ENCODE measurements at regions not wholly inside any gene's neighbourhood (a gene's known extent, or its start where the extent isn't known, plus 50 kb on each side); places are given as distances from the start of the nearest gene placed in this dataset.
"Not testable (repeated sequence)": the region's sequence is repeated elsewhere in the genome, so short reads cannot be mapped to it uniquely, and the experiment has no call there.

- no peak for DNase-seq (ENCODE audit: low spot score)
These were observed 262.5 kb upstream of the ANO5 start for GRCh38 chr11:21930408-21930807.

GRCh38 chr11:21931436-21932101 lies 261.3 kb upstream of the ANO5 start:
- no peak for DNase-seq (ENCODE audit: low spot score)

- DNase-seq (ENCODE audit: low spot score) = no peak
These were observed 259.8 kb upstream of the ANO5 start for GRCh38 chr11:21933095-21933494.

- DNase-seq (ENCODE audit: low spot score) = no peak
These were observed 248.3 kb upstream of the ANO5 start for GRCh38 chr11:21944577-21944976.

DNA sequence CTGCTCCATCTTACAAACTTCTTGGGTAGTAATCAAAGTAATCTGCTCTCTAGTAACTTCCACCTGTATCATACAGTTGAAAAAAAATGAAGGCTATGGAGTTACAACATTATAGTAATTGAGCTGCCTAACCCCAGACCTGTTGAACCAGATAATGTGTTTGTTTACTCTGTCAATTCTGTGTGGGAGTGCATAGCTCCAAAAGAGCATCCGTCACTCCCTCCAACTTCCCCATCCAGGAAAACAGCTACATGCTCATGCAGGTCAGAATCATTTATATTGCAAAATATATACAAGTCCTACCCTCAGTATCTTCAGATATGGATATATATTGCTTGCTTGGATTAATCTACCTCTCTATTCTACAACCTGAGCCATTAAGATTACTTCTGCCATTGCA lies 244.0 kb upstream of the ANO5 start:
- no peak for DNase-seq (ENCODE audit: low spot score)

DNA sequence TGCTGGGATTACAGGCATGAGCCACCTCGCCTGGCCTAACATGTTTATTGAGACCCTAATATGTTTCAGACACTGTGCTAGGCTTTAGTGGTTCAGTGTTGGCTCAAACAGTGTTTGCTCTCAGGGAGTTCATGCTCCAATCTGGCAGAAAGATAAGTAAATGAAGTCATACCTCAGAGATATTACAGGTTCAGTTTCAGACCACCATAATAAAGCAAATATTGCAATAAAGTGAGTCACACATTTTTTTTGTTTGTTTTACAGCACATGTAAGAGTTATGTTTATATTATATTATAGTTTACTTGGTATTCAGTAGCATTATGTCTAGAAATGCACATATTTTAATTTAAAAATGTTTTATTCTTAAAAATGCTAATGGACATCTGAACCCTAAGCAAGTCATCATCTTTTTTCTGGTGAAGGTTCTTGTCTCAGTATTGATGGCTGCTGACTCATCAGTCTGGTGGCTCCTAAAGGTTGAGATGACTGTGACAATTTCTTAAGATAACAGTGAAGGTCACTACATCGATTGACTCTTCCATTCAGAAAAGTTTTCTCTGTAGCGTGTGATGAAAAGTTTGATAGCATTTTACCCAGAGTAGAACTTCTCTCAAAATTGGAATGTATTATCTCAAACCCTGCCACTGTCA lies 243.0 kb upstream of the ANO5 start:
- no peak for DNase-seq (ENCODE audit: low spot score)

DNA sequence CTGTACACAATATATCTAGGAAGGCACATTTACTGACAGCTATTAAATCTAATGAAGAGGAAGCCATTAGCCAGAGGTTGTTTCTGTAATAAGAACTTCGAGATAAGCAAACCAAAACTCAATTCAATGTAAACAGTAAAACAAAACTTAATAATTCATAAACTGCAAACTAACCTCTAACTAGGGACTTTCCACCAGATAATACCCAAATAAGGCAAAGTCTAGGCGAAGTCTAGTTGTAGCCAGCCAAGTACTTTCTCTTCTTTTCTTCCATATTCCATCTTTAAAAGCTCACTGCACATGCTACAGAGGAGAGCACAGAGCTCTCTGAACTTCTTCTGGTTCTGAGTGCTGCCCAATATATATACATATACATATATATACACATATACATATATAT lies 229.9 kb upstream of the ANO5 start:
- DNase-seq (ENCODE audit: low spot score) = no peak

DNA sequence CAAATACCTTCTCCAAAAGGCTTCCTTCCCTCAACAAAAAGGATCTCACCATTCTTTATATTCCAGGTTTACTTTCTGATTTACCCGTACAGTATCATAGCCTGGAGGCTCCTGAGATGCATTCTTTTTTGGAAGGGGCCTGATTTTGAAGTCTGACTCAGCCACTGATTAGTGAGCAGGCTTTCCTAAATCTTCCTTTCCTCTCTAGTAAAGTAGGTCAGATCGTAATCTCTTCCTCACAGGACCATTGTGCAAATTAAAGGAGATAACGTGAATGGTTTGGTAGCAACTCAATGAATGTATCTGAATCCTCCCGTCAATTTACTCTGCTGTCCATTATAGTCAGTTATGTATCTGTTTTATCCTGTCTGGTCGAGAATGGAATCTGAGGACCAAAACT lies 227.7 kb upstream of the ANO5 start:
- no peak for DNase-seq (ENCODE audit: low spot score)

DNA sequence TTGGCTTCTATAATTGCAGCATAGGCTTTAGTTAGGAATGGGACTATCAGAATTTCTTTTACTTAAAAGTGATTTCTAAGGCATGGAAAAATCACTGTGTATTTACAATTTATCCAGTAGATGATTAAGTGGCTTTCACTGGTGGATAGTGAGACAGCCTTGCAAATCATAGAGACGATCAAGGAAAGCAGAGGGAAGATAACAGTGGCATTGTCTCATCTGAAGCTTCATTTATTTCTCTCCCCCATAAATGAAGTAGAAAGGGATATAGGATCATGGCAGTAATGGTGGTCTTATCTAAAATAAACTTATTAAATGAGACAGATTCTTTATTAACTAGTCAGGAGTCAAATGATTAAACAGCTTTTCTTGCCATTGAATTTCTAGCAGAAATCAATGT lies 224.2 kb upstream of the ANO5 start:
- no peak for DNase-seq (ENCODE audit: low spot score)

- DNase-seq (ENCODE audit: low spot score) = no peak
These were observed 223.0 kb upstream of the ANO5 start for GRCh38 chr11:21969841-21970240.

GRCh38 chr11:21975242-21975641 lies 217.6 kb upstream of the ANO5 start:
- DNase-seq (ENCODE audit: low spot score) = peak; percentile 29

DNA sequence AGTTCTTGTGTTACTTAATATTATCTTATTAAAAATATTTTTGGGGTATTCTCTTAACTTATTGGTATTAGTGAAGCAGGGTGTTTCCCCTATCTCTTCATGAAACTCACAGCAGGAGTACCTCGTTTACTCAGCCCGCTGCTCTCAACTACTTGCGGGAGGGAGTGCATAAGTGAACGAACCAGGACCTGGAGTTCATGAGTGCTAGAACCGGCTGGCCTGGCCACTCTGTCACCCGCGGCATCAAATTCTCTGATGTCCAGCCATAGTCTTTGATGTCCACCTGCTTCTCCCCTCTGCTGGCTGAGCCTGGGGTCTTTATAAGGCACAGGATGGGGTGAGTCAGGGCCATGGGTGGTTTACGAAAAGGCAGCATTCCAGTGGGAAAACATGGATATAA lies 216.7 kb upstream of the ANO5 start:
- DNase-seq (ENCODE audit: low spot score) = no peak

GRCh38 chr11:21983431-21983830 lies 209.5 kb upstream of the ANO5 start:
- no peak for DNase-seq (ENCODE audit: low spot score)

DNA sequence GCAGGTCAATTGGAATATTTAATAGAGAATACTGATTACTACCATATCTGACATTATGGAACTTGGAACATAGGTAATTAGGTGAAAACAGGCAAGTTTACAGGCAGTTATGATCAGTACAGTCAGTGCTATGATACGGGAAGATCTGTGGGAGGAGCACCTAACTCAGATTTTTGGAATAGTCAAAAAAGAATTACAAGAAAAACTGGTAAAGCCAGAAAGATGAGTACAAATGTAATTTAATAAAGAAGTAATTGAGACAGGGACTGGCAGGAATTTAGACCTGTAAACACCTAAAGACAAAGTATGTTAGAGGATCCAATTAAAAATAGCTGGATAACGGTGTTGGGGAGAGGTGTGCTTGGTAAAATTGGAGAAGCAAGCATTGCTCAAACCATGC lies 206.5 kb upstream of the ANO5 start:
- no peak for DNase-seq (ENCODE audit: low spot score)

DNA sequence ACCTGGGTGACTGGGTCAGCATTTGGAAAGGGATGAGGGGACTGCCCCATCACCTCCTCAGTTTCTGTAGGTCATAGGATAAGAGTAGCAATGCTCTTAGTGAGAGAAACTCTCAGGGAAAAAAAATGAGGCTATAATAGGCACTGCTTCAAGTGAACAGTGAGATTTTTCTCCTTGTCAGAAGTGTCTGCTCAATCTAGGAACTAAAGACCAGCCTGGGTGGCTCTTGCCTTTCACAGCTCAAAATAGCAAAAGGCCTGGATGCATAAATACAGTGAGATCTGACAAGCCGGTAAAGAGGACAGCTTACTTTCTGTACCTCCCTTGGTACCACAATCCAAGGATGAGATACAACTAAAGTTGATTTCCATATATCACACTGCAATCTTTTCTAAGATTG lies 205.6 kb upstream of the ANO5 start:
- no peak for DNase-seq (ENCODE audit: low spot score)

DNA sequence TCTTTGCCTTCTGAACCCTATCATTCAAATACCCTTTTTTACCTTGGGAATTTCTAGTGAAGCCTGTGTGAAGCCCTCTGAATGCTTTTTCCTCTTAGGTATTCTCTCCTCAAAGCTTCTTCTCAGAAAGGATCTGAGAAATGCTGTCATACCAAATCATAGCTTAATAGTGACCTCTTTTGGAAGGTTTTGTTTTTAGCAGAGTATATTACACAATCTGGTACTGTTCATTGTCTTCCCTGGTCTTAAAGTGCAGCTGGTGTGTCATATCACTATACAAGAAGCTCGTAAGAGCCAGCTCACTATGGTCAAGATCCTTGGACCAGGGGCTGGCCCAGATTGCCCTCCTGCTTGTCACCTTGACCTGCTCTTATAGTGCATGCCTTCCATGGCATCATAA lies 204.4 kb upstream of the ANO5 start:
- DNase-seq (ENCODE audit: low spot score) = peak; percentile 13

- DNase-seq (ENCODE audit: low spot score) = not testable (repeated sequence)
These were observed 191.1 kb upstream of the ANO5 start for GRCh38 chr11:22001803-22002202.

DNA sequence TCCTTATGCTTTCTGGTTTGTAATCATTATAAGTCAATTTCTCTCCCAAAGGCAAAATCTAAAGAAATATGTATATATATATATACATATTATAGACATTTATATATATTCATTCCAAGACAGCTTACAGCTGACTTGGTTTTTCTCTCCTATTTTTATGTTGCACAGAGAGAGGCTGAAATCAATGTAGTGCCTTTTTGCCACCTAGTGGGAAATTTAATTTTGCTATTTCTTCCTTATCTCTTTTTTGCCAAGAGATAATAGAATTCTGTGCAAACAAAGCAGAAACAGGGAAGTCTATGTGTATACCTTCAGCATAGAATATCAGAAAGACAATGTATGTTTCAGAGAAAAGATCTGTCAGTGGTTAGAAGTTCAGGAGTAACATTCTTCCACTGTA lies 186.0 kb upstream of the ANO5 start:
- DNase-seq (ENCODE audit: low spot score) = no peak

- no peak for DNase-seq (ENCODE audit: low spot score)
These were observed 161.1 kb upstream of the ANO5 start for GRCh38 chr11:22031791-22032190.

DNA sequence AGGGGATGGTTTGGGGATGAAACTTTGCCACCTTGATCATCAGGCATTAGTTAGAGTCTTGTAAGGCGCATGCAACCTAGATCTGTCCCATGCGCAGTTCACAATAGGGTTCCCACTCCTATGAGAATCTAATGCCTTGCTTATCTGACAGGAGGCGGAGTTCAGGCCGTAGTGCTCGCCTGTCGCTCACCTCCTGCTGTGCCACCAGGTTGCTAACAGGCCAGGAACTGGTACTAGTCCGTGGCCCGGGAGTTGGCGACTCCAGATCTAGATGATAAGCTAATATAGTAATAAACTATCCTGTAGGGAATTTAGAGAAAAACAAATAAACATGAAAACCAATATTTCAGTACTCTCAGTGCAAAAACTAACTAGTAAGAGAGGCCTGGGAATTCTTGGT lies 155.4 kb upstream of the ANO5 start:
- DNase-seq (ENCODE audit: low spot score) = no peak

DNA sequence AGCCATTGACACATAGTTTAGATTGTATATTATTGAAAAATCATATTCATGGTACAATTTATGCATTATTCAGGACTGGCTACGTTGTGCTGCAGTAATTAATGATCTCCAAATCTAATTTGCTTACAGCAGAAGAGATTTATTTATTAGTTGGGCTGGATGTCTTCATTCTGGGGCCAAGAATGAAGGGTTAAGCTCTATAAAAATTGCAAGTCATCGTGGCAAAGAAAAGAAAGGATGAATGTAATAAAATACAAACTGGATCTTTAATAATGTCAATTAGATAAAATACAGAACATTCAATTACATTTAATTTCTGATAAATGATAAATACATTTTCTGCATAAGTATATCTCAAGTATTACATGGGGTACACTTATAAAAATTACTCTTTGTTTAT lies 151.8 kb upstream of the ANO5 start:
- no peak for DNase-seq (ENCODE audit: low spot score)

- DNase-seq (ENCODE audit: low spot score) = no peak
These were observed 150.8 kb upstream of the ANO5 start for GRCh38 chr11:22042081-22042480.

DNA sequence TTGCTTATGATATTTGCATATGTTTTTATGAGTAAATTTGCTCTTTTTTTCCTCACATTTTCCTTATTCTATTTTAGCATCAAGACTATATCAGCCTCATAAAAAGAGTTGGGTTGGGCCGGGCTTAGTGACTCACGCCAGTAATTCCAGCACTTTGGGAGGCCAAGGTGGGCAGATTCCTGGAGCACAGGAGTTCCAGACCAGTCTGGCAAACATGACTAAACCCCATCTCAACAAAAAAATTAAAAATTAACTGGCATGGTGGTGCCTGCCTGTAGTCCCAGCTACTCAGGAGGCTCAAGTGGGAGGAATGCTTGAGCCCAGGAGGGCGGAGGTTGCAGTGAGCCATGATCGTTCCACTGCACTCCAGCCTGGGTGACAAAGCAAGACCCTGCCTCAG lies 148.8 kb upstream of the ANO5 start:
- DNase-seq (ENCODE audit: low spot score) = no peak

- no peak for DNase-seq (ENCODE audit: low spot score)
These were observed 143.6 kb upstream of the ANO5 start for GRCh38 chr11:22049276-22049675.
